HG03439 (cell line): ENCODE measurements at regions not wholly inside any gene's neighbourhood (a gene's known extent, or its start where the extent isn't known, plus 50 kb on each side); places are given as distances from the start of the nearest gene placed in this dataset.

ENCODE experiments used
- ATAC-seq: cut with Tn5 transposase; IDR thresholded peaks from one replicate; pipeline ENCODE4 v1.9.1; 2021; ENCODE audit warnings: mild to moderate bottlenecking, moderate library complexity; ENCODE audit not compliant: unreplicated experiment

DNA sequence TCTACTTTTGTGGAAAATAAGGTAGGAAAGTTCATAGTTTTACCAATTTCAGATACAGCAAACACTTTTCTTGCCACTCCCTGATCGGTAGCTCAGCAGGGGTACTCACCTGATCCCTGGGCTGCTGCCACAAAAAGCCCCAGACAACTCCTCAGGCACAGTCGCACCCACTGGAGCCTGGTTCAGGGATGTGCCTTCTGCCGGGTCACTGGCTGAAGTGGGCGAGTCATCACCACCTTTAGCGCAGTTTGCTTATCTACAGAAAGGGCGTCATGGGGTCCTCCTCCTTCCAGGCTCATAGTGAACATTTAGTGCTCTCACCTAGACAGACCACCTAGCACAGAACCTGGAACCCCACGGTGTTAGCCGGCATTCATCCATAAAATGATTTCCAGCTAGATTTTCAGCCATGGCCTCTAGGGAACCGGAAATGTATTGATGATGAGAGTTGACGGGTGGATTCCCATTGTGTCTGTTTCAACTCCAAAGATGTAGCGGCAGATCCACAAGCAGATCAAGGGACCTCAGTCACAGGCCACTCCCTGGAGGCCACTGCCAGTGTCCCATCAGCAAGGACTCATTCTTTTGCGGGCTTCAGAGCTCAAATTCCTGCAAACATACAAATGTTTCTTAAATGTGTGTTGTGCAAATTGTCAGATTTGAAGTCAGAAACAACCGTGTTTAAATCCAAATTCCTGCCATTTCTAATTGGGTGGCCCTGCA, 408.4 kb upstream of the SALL3 start:
- no peak for ATAC-seq

DNA sequence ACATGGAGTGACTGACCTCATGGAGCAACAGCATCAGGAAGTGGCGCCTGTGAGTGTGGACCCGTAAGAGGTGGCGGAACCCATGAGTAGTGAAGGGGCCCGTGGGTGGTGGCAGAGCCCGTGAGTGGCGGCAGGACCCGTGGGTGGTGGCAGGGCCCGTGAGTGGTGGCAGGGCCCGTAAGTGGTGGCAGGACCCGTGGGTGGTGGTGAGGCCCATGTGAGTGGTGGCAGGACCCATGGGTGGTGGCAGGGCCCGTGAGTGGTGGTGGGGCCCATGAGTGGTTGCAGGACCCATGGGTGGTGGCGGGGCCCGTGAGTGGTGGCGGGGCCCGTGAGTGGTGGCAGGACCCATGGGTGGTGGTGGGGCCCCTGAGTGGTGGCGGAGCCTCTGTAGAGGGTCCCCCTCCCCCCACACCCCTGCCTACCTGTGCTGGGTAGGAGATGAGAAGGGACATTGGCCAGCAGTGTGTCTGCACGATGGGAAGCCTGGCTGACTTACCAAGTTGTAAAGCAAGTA, 407.7 kb upstream of the SALL3 start:
- no peak for ATAC-seq

DNA sequence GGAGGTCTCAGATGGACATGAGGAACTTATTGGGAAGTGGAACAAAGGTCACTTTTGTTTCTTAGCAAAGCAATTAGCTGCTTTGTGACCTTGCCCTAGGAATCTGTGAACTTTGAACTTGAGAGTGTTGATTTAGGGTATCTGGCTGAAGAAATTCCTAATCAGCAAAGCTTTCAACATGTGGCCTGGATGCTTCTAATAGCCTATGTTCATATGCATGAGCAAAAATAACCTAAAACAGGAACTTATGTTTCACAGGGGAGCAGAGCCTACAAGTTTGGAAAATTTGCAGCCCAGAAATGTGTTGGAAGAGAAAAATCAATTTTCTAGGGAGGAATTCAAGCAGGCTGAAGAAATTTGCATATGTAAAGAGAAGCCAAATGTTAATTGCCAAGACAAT, 405.8 kb upstream of the SALL3 start:
- ATAC-seq = no peak

DNA sequence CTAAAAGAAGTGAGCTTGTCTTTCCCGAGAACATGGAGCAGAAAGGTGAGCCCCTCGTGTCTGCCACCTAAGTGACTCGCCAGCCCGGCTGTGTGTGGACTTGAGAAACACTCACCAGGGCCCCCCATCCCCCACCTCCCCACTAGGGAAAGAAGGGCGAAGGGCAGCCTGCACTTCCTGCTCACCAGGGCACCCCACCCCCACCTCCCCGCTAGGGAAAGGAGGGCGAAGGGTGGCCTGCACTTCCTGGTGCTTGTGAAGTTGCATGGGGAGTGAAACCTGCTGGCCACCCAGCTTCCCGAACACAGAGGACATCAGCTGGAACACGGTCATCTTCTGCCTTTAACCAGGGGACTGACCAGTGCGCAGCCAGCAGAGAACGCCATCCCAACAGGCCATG, 402.7 kb upstream of the SALL3 start:
- ATAC-seq = no peak

DNA sequence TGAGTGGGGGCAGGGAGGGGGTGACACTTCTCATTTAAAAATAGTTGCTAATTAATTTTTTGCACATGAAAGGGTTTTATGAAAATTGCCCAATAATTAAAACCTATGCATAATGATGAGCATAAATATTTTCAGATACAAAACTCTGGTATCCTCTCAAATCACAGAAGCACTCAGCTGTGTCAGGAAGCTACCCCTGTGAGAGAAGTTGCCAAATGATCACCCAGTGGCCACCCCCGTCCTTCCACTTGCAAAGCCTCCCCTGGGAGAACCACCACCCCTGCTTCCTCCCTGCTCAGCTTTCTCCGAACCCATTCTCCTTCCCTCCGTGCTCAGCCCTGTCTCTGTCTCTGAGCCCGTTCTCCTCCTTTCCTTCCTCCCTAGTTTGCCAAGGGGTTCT, 400.2 kb upstream of the SALL3 start:
- ATAC-seq = no peak

DNA sequence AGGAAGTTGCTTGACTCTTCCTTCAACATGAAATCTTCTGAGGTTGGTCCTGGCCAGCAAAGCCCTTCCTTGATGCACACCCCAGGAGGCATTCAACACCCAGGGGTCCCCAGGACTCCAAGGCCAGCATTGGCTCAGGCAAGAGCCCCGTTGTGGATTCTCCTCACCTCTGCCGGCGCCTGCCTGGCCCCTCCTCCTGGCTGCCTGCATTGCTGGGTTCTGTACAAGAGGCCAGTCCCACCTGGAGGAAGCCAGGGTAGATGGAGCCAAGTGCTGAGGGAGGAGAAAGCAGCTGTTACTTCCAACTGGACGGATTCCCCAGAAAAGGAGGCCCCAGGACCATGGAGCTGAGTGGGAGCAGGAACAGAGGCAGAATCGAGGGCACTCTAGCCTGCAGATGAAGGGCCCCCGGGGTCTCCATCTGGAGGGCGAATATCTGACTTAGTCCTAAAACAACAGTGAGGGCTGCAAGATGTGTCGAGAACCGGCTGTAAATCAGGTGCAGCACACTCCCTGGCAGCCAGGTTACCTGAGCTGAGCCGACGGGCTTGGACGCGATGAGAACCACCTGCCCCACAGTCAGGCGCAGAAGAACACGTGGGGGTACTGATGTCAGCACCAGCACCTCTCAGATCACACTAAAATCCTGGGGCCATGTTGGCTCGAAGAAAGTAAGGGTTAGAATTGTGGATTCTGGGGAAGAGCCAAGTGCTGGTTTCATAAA, 399.6 kb upstream of the SALL3 start:
- ATAC-seq = no peak

DNA sequence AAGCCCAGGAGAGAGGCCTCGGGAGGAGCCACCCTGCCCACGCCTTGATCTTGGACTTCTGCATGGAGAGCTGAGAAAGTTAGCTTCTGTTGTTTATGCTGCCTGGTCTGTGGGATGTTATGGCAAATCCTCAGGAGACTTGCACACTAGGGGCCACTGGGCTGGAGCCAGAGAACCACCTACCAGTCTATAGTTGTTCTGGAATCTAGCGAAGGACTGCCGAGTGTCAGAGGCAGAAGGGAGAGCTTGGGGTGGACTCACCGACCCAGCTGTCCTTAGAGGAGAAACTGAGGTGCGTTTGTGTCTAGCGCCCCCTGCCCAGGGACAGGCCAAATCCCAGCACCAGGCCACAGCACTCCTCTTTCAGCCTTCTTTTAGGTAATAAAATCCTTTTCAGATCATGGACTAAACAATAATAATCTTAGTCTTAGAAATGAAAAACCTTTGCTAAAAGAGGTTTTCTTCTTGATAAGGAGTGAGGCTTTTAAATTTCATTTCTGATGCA, 398.7 kb upstream of the SALL3 start:
- ATAC-seq = no peak

DNA sequence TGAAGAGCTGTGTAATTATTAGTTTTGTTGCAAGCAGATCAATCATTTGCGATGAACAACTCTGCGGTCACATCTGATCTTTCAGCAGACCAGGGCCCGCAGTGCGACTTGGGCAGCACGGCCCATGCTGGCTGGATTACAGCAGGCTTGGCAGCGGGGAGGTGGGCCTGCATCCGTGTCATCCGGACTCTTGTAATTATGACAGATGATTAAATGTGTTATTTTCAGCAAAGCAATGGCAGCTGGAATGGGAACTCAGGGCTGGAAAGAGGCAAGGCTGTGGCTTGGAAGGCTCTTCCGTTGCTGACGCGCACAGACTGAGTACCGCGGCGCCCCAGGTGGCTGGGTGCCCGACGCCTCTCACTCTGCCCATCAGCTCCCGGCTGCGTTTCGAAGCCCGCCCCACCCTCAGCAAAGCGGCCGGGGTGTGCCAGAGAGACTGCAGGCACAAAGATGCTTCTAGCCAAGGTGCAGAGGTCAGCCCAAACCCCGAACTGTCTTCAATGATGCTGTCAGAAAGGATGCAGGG, 397.4 kb upstream of the SALL3 start:
- no peak for ATAC-seq

DNA sequence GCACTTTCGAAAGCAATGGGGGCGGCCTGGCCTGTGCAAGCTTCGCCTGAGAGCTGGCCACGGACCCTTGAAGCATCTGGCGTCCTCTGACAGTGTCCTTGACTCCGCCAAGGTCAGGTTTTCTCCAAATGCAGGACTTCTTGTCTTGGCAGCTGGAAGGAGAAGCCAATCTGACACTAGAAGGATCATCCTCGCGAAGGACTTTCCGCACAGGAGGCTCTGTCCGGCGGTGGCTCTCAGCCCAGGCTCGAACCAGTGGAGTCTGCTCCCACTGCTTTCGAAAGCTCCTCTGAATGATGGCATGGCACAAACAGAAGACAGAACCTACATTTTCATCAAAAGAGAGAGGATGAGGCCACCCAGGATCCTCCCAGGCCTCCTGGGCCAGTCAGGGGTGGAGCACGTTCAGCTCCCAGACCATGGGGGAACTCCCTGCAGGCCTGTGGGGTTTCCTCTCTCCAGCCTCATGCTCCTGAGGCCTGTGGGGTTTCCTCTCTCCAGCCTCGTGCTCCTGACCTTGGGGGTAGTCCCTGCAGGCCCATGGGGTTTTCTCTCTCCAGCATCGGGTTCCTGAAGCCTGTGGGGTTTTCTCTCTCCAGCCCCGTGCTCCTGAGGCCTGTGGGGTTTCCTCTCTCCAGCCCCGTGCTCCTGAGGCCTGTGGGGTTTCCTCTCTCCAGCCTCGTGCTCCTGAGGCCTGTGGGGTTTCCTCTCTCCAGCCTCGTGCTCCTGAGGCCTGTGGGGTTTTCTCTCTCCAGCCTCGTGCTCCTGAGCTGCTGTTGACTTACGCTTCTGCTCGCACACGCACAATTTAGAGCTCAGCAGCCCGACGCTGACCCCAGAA, 396.5 kb upstream of the SALL3 start:
- ATAC-seq = no peak

DNA sequence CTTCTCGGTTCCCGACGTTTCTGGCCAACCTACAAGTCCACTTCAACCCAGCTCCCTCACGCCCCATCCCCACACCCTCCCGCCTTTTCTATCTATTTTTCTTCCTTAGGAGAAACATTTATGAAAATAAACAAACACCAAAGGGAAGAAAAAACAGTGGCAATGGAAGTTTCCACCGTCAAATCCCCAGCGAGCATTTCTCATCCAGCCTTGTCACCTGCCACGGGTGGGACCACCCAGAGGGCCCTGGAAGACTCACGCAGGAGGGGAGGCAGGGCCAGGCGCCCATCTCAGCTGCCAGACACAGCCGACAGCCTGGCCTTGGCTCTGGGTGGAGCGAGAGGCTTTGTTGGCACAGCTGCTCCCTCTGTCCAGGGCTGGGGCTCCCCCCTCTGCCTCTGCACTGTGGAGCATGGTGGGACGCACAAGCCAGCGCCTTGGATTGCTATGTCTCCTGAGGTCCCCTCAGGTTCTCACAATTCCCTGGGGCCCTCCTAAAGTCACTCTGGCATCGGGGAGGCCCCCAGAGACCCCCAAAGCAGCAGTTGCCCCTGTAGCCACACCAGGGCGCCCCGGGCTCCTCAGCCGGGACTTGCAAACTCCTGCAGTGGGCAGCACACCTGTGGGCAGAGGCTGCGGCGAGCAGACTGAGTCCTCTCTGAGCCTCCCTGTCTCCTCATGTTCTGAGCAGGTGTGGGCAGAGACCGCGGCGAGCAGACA, 395.7 kb upstream of the SALL3 start:
- ATAC-seq = no peak

DNA sequence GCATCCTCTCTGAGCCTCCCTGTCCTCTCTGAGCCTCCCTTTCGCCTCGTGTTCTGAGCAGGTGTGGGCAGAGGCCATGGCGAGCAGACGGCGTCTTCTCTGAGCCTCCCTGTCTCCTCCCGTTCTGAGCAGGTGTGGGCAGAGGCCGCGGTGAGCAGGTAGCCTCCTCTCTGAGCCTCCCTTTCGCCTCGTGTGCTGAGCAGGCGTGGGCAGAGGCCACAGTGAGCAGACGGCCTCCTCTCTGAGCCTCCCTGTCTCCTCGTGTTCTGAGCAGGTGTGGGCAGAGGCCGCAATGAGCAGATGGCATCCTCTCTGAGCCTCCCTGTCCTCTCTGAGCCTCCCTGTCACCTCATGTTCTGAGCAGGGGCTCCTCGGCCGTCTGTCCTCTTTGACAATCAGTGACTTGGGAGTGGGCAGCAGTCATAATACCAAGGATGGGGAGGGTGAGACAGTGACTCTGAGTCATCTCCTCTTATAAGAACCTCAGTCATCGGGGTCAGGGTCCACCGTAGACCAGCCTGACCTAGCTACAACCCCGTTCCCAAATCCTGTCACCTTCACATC, 395.1 kb upstream of the SALL3 start:
- ATAC-seq = no peak

DNA sequence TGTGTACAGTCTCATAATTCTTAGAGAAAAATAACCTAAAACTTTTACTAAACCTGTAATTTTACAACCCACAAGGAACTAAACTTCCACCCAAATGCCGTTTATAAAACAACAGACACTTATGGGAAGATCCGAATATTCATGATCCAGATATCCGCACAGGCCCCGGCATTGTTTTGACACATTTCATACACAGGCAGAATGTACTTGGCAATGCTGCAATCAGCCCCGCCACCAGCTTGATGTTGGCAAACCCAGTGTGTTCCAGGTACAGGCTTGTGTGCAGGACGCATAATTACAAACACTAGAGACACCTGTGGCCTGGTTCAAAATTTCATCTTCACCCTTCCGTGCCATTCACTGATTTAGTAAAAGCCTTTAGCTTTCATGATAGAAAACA, 393.0 kb upstream of the SALL3 start:
- no peak for ATAC-seq

DNA sequence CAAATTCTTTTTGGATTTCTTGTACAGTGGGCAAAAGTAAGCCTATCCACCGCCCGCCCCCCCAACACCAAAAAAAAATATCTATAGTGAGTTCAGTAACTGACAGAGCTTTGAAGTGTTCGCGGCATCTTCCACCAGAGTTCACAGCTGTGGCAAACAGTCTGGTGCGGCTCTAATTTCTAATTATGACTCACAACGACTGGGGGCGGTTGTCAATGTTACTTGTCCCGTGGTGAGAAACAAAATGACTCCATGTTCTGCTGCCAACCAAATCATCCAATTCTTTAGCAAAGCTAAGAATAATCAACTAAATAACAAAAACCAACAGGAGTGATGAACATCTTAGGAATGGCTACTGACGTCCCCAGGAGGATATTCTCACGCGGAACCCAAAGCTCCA, 392.5 kb upstream of the SALL3 start:
- no peak for ATAC-seq

DNA sequence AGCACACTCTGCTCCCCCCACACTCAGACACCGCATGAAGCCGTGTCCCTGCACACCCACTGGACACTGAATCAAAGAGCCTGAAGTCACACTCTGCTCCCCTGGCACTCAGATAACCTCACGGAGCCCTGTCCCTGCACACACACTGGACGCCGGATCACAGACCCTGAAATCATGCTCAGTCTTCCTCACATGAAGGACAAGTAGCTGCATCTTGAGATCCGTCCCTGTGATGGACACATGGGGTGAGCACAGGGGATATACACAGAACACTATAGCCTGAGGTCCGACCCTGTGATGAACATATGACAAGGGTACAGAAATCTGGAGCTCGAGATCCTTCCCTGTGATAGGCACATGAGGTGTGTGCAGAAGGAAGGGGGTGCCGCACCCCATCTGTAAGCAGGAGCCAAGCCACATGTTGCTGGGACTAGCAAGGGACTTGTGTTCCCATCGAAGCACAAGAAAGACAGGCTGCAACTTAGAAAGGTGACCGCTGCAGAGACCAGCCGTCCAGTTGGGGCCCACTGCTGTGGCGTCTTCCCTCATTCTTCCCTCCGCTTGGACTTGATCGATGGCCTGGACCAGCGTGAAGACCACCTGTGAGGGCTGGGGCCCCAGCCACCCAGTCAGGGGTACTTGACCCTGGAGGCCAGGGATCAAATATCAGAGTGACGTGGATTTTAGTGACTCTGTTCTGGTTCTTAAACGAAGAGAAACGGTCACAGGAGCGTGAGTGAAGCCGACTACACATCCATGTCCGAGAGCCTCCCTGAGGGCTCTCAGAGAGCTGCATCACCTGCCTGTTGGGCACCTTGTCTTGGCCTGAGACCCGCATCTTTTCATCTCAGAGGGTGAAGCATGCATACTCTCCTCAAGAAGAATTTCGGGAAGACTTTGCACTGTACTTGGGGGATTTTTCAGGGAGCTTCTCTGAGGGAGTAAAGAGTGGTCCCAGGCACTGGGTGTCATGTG, 391.7 kb upstream of the SALL3 start:
- ATAC-seq = no peak

DNA sequence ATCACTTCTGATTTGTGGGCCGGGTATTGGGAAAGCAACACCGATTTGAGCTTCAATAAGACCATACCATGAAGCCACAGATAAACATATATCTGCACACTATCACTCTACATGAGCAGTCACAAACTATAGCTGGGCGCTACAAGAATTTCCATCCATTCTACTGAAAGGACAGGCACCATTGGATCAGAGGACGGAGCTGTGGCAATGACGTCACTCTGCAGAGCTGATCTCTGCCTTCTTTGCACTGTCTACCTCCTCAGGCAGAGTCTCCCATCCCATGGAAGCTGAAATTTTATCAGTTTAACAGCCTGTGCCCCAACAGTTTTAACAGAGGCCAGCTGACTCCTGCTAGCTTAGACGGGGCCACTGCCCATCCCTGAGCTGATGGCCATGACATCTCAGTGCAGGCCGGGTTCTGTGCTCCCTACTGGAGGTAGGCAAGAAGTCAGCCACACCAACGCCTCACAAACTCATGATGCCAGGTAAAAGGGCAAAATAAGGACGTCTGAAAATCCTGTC, 389.6 kb upstream of the SALL3 start:
- no peak for ATAC-seq

DNA sequence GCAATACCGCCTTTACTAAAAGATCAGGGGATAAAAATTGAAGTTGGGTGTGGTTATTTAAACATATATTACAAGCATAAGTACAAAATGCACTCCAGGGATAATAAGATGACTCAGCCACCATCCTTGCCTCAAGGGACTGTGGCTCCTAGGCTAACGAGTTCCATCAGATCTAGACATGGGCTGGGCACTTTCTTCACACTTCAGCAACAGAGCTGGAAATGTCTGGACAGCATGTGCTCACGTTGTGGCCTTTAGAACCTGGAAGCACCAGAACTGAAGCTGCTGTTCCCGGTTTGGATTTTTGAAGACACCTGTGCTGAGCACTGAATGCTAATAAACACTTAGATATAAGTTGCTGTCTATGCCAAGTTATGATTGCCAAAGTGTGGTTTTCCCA, 384.2 kb upstream of the SALL3 start:
- no peak for ATAC-seq

DNA sequence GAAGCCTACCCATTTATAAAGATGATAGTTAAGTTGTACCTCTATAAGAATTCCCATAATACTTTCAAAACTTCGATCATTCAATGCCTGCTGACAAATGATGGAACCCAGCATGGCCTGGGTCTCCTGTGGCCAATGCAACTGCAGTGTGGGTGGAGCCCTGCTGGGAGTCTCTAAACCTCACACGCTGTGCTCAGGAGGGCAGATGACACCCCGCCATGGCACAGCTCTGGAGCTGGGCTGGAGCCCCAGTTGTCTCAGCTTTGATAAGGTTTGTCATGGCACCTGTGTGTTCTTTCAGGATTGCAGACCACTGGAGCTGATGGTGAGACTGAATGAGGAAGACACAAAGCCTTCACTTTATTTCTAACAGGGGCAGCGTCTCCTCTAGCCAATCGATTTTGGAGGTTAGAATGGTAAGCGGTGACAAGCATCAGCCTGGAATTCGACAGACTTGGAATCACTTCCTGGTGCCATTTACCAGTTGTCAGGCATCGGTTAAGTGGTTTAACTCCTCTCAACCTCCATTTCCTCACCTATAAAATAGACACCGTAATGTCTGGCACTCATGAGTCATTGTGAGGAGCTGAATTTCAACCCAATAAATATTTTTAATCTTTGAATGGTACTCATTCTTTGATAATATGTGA, 383.6 kb upstream of the SALL3 start:
- no peak for ATAC-seq

DNA sequence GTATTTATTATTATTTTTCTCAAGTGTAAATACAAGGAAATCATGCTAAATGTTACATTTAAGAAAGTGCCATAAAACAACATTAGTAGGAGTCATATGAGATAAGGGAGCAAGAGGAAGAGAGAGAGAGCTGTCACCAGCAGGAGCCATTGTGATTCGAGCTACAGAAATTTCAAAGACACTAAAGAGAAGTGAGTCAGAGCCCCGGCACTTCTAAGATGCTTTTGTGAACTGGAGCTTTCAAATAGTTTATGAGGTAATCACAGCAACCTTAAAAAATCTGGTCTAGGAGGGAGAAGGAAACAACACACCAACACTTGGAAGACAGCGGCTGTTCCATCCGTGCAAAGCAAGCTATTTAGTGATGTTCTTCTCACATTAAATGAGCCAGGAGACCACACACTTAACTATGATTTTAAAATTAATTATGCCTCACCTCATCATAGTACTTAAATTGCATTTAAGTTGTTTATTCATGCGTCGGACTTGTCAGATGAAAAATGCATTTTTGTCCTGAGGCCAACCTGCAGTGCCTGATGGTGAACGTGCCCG, 382.7 kb upstream of the SALL3 start:
- ATAC-seq = no peak
